ACC112 (cell line): ENCODE measurements at regions not wholly inside any gene's neighbourhood (a gene's known extent, or its start where the extent isn't known, plus 50 kb on each side); places are given as distances from the start of the nearest gene placed in this dataset.

ENCODE experiments used
- H2AFZ ChIP-seq: fragments of 200-600 bp; sonication (generic); one replicate; pipeline ENCODE4 v1.6.0; 2017; ENCODE audit warnings: antibody characterized with exemption, low read length; ENCODE audit not compliant: unreplicated experiment
- H3K27ac ChIP-seq: fragments of 200-600 bp; sonication (generic); 2 replicates; pipeline ENCODE4 v1.5.1; 2014; ENCODE audit warnings: low read depth, mild to moderate bottlenecking, antibody characterized with exemption, low read length, moderate library complexity
- H3K27me3 ChIP-seq: fragments of 200-600 bp; sonication (generic); 2 replicates; pipeline ENCODE4 v1.6.1; 2014; ENCODE audit warnings: mild to moderate bottlenecking, antibody characterized with exemption, low read length, moderate library complexity, mixed read lengths; ENCODE audit not compliant: insufficient read depth
- H3K36me3 ChIP-seq: fragments of 200-600 bp; sonication (generic); 2 replicates; pipeline ENCODE4 v1.6.1; 2016; ENCODE audit warnings: mild to moderate bottlenecking, antibody characterized with exemption, low read length, moderate library complexity, mixed read lengths; ENCODE audit not compliant: insufficient read depth
- H3K4me1 ChIP-seq: fragments of 200-600 bp; sonication (generic); one replicate; pipeline ENCODE4 v1.6.1; 2016; ENCODE audit warnings: low read length, mixed read lengths; ENCODE audit not compliant: insufficient read depth, unreplicated experiment, control insufficient read depth
- H3K4me3 ChIP-seq: fragments of 200-600 bp; sonication (generic); 2 replicates; pipeline ENCODE4 v1.5.1; 2014; ENCODE audit warnings: mild to moderate bottlenecking, low read depth, low read length
- H3K79me2 ChIP-seq: fragments of 200-600 bp; sonication (generic); one replicate; pipeline ENCODE4 v1.6.0; 2016; ENCODE audit warnings: low read length; ENCODE audit not compliant: control insufficient read depth, unreplicated experiment, insufficient read depth

DNA sequence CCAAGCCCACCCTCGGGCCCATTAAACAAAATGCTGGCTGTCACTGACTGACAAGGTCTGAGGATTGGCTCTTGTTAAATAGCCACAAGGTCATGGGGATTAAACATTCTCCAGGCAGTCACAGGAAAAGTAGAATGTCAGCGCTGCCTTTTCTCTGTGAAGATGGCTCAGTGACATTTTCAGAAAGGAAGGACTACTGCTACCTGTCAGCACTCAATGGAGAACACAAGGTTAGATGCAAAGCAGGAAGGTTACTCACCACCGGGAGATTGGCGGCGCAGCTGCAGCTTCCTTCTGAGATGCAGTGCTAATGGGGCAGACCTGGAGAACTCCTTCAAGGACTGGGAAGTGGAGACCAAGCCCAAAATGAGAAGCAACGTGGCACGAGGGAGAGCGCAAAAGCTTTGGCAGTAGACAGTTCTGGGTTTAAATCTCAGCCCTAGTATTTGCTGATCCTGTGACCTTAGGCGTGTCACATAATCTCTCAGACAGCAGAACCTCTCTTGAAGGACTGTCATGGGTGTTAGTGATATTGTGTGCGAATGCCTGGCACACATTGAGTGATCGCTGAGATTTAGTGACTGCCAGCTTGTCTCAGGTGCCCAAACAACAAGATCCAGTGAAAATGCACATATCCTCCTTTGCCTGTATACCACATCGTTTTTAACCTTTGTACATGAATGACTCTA, 213.1 kb upstream of the BOD1L1 start:
- no peak overlapping the region for H2AFZ ChIP-seq

GRCh38 chr4:13844740-13845139, 217.2 kb upstream of the BOD1L1 start:
- Histone ChIP-seq H3K36me3 (no peaks in the 10 kb centered on the region), H3K4me1 (no peaks in the 10 kb centered on the region), H3K27ac (no peak overlapping the region), H3K79me2 (no peaks in the 10 kb centered on the region), H3K27me3 (no peaks in the 10 kb centered on the region), H3K4me3 (no peak overlapping the region), H2AFZ (no peak overlapping the region)

More for the DNA sequence above, 213.1 kb upstream of the BOD1L1 start:
- no peak overlapping the region for H3K4me3 ChIP-seq
- H3K79me2 ChIP-seq: no peaks in the 10 kb centered on the region
- no peaks in the 10 kb centered on the region for H3K4me1 ChIP-seq
- no peaks in the 10 kb centered on the region for H3K27me3 ChIP-seq
- H3K27ac ChIP-seq: no peak overlapping the region
- H3K36me3 ChIP-seq: no peaks in the 10 kb centered on the region

GRCh38 chr4:13849778-13850177, 222.3 kb upstream of the BOD1L1 start:
- no peaks in the 10 kb centered on the region for H3K27me3 ChIP-seq
- no peaks in the 10 kb centered on the region for H3K36me3 ChIP-seq
- H3K4me3 ChIP-seq: no peak overlapping the region
- H3K79me2 ChIP-seq: no peaks in the 10 kb centered on the region
- H2AFZ ChIP-seq: no peak overlapping the region
- no peak overlapping the region for H3K27ac ChIP-seq
- no peaks in the 10 kb centered on the region for H3K4me1 ChIP-seq

- Histone ChIP-seq H3K27ac (no peak overlapping the region), H3K4me1 (no peaks in the 10 kb centered on the region), H3K27me3 (no peaks in the 10 kb centered on the region), H3K36me3 (no peaks in the 10 kb centered on the region), H3K79me2 (no peaks in the 10 kb centered on the region), H2AFZ (no peak overlapping the region), H3K4me3 (no peak overlapping the region)
Observed at GRCh38 chr4:13851085-13851940, 223.8 kb upstream of the BOD1L1 start.

GRCh38 chr4:13852411-13852810, 224.9 kb upstream of the BOD1L1 start:
- no peaks in the 10 kb centered on the region for H3K79me2 ChIP-seq
- H3K4me3 ChIP-seq: no peak overlapping the region
- no peaks in the 10 kb centered on the region for H3K4me1 ChIP-seq
- H2AFZ ChIP-seq: no peak overlapping the region
- H3K36me3 ChIP-seq: no peaks in the 10 kb centered on the region
- no peak overlapping the region for H3K27ac ChIP-seq
- H3K27me3 ChIP-seq: no peaks in the 10 kb centered on the region

DNA sequence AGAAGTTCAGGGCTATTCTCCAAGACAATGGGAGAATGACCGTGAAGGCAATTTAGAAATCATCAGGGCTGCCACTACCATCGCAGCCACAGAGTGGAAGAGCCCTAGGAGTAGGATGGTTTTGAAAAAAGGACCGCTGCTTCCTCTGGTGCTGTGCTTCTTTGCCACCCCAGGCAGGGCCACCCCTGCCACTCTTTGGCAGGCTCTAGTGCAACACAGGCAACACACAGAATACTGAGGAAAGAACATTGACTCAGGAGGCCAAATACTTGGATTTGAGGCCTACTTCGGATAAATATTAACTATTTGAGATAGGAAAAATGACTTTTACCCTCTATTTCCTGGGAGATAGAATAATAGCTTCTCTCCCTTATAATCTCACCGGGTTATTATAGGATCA, 228.9 kb upstream of the BOD1L1 start:
- Histone ChIP-seq H3K79me2 (no peaks in the 10 kb centered on the region), H3K27me3 (no peaks in the 10 kb centered on the region), H3K4me1 (no peaks in the 10 kb centered on the region), H2AFZ (no peak overlapping the region), H3K36me3 (no peaks in the 10 kb centered on the region), H3K27ac (no peak overlapping the region), H3K4me3 (no peak overlapping the region)

GRCh38 chr4:13857397-13857796, 229.9 kb upstream of the BOD1L1 start:
- Histone ChIP-seq H2AFZ (no peak overlapping the region), H3K27me3 (no peaks in the 10 kb centered on the region), H3K27ac (no peak overlapping the region), H3K79me2 (no peaks in the 10 kb centered on the region), H3K4me1 (no peaks in the 10 kb centered on the region), H3K4me3 (no peak overlapping the region), H3K36me3 (no peaks in the 10 kb centered on the region)

DNA sequence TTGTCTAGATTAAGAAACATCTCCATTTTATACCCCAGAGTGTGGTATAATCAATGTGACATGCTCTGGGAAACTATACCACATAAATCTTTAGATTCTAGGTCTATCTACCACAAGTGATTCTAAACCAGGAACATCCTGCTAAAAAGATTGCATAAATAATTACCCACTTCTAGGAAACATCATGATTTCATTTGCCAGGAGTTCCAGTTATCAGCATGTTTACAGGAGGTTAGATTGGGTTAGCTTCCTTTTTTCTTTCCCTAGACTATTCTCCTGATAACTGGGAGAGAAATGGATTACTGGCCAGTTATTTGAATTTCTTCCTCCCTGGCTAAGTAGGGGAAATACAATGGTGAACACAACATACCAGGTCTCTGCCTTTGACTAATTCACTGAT, 230.3 kb upstream of the BOD1L1 start:
- Histone ChIP-seq H3K4me3 (no peak overlapping the region), H3K27me3 (no peaks in the 10 kb centered on the region), H3K79me2 (no peaks in the 10 kb centered on the region), H2AFZ (no peak overlapping the region), H3K27ac (no peak overlapping the region), H3K36me3 (no peaks in the 10 kb centered on the region), H3K4me1 (no peaks in the 10 kb centered on the region)

- Histone ChIP-seq H3K27me3 (no peaks in the 10 kb centered on the region), H3K79me2 (no peaks in the 10 kb centered on the region), H3K36me3 (0 out of 2 replicates have a peak, but pooled peaks cover 3% of the 10 kb centered on the region), H3K27ac (no peak overlapping the region), H2AFZ (no peak overlapping the region), H3K4me1 (no peaks in the 10 kb centered on the region), H3K4me3 (no peak overlapping the region)
Observed at GRCh38 chr4:13859423-13859822, 231.9 kb upstream of the BOD1L1 start.

- Histone ChIP-seq H2AFZ (no peak overlapping the region), H3K4me3 (no peak overlapping the region), H3K79me2 (no peaks in the 10 kb centered on the region), H3K27ac (no peak overlapping the region), H3K36me3 (0 out of 2 replicates have a peak, but pooled peaks cover 3% of the 10 kb centered on the region), H3K27me3 (no peaks in the 10 kb centered on the region), H3K4me1 (no peaks in the 10 kb centered on the region)
Observed at GRCh38 chr4:13860126-13860525, 232.6 kb upstream of the BOD1L1 start.
